ENCODE measurements at regions not wholly inside any gene's neighbourhood (a gene's known extent, or its start where the extent isn't known, plus 50 kb on each side); places are given as distances from the start of the nearest gene placed in this dataset.

- TF ChIP-seq EP300 (IDR thresholded peaks at IDR 0.05; ENCODE audit: borderline replicate concordance) (no peak), USF1 (IDR thresholded peaks at IDR 0.05) (no peak), TAF1 (IDR thresholded peaks at IDR 0.05; ENCODE audit: low read depth) (no peak), TEAD4 (IDR thresholded peaks at IDR 0.05) (no peak), EGR1 (IDR thresholded peaks at IDR 0.05) (no peak), ZBTB7A (IDR thresholded peaks at IDR 0.05; ENCODE audit: low read depth) (no peak), YY1 (IDR thresholded peaks at IDR 0.05; ENCODE audit: low read depth) (no peak), RAD21 (IDR thresholded peaks at IDR 0.05; ENCODE audit: low read depth) (no peak), REST (IDR thresholded peaks at IDR 0.05; ENCODE audit: low read depth) (no peak)
Observed at GRCh38 chr6:6420107-6420506, 99.6 kb upstream of the F13A1 start.
